ENCODE measurements at regions not wholly inside any gene's neighbourhood (a gene's known extent, or its start where the extent isn't known, plus 50 kb on each side); places are given as distances from the start of the nearest gene placed in this dataset.

DNA sequence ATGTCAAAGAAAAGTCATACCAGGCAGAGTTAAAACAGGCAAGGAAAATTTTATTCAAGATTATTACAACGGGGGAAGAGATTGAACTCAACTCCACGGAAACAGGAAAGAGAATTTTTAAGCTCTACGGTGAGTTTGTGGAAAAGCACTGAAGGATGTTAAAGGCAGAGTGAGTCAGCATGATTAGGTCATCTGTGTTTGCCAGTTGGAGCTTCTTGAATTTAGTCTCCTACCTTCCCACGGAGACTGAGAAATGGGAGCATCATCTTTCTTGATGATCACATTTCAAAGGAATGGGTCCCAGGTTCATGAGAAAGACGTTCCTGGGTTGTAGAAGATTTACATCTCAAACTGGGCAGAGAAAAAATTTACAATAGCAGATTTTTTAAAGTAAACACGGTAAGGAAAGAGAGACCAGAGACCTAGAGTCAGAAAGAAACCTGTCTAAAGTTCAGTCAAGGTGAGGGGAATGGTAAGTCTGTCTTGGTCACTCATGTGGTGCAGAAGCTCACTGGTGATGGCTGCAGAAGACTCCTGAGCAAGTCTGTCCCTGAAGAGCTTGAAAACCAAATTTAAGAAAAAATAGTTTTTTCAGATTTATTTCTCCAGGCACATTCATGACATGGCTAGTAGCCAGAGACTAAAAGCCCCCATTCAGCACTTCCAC lies 516.9 kb upstream of the LRRN3 start:
- H3K36me3 Mint-ChIP-seq (ENCODE audit: insufficient read depth, unreplicated experiment) = no peaks in the 10 kb centered on the region
- peaks cover 21% of the 10 kb centered on the region for H3K4me1 Mint-ChIP-seq (ENCODE audit: low read depth, unreplicated experiment)
- H3K9me3 Mint-ChIP-seq (ENCODE audit: low read depth, unreplicated experiment) = no peaks in the 10 kb centered on the region
- DNase-seq = no peak
- intact Hi-C loops (cut with micrococcal nuclease; ENCODE audit: unreplicated experiment) = no loop called here
- H3K4me3 Mint-ChIP-seq (ENCODE audit: low read depth, unreplicated experiment) = no peak overlapping the region
- CTCF ChIA-PET = interaction anchor here (0.6 kb wide), 1 partner anchor 10 kb away, joined by 3 read pairs; no protein-coding TSS in a partner anchor
- H3K27me3 Mint-ChIP-seq (ENCODE audit: unreplicated experiment) = no peaks in the 10 kb centered on the region
- TF ChIP-seq, protein P1, sequence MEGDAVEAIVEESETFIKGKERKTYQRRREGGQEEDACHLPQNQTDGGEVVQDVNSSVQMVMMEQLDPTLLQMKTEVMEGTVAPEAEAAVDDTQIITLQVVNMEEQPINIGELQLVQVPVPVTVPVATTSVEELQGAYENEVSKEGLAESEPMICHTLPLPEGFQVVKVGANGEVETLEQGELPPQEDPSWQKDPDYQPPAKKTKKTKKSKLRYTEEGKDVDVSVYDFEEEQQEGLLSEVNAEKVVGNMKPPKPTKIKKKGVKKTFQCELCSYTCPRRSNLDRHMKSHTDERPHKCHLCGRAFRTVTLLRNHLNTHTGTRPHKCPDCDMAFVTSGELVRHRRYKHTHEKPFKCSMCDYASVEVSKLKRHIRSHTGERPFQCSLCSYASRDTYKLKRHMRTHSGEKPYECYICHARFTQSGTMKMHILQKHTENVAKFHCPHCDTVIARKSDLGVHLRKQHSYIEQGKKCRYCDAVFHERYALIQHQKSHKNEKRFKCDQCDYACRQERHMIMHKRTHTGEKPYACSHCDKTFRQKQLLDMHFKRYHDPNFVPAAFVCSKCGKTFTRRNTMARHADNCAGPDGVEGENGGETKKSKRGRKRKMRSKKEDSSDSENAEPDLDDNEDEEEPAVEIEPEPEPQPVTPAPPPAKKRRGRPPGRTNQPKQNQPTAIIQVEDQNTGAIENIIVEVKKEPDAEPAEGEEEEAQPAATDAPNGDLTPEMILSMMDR (IDR thresholded peaks at IDR 0.05; ENCODE audit: unreplicated experiment) = no peak
- H3K27ac Mint-ChIP-seq (ENCODE audit: unreplicated experiment) = peak overlapping the region; percentile 71
- BruUV-seq (replicated peaks) = no TSS peak

DNA sequence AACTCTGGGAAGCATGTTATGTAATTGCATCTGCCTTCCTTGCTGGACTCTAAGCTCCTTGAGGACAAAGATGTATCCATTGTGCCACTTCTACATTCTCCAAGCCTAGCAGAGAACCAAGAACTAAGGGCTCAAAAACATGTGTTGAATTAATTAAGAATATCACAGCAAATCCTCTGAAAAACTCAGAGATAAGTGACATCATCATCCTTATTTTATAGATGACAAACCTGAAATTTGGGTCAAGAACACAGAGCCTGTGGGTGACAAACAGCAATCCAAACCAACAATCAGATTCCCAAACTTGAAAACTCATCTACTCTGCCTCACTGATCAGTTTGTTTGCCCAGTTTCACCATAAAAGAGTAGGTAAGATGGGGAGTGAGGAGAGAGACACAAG lies 503.6 kb upstream of the LRRN3 start:
- H3K4me1 Mint-ChIP-seq (ENCODE audit: low read depth, unreplicated experiment) = no peaks in the 10 kb centered on the region

DNA sequence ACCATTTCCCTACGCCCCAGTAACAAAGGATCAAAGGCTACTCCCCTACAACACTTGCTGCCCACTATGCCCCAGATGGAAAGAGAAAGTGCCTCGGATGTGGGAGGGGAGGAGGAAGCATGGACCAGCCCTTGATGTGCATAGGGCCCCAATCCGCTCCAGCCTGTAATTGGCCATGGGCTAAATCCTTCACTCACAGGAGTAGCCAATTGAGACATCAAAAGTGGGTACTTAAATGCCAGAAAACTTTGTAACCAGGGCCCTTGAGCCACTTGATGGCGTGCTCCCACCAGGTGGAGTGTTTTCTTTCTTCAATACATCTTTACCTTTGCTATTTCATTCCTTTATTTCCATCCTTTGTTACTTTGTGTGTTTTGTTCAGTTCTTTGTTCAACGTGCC lies 500.5 kb upstream of the LRRN3 start:
- Mint-ChIP-seq H3K9me3 (ENCODE audit: low read depth, unreplicated experiment) (no peaks in the 10 kb centered on the region), H3K27ac (ENCODE audit: unreplicated experiment) (no peak overlapping the region), H3K36me3 (ENCODE audit: insufficient read depth, unreplicated experiment) (no peaks in the 10 kb centered on the region), H3K4me3 (ENCODE audit: low read depth, unreplicated experiment) (no peak overlapping the region), H3K4me1 (ENCODE audit: low read depth, unreplicated experiment) (no peaks in the 10 kb centered on the region), H3K27me3 (ENCODE audit: unreplicated experiment) (no peaks in the 10 kb centered on the region)
- intact Hi-C loops (cut with micrococcal nuclease; ENCODE audit: unreplicated experiment) = loop anchor here (10.0 kb wide), 1 partner anchor 1144 kb away; no protein-coding TSS in a partner anchor
- CTCF ChIA-PET = no interaction called here
- TF ChIP-seq, protein P1 (IDR thresholded peaks at IDR 0.05; ENCODE audit: unreplicated experiment) = no peak
- no TSS peak for BruUV-seq (replicated peaks)
- no peak for DNase-seq

More for the DNA sequence above, 503.6 kb upstream of the LRRN3 start:
- intact Hi-C loops (cut with micrococcal nuclease; ENCODE audit: unreplicated experiment) = no loop called here
- Mint-ChIP-seq H3K4me3 (ENCODE audit: low read depth, unreplicated experiment) (no peak overlapping the region), H3K27me3 (ENCODE audit: unreplicated experiment) (no peaks in the 10 kb centered on the region), H3K9me3 (ENCODE audit: low read depth, unreplicated experiment) (no peaks in the 10 kb centered on the region), H3K36me3 (ENCODE audit: insufficient read depth, unreplicated experiment) (no peaks in the 10 kb centered on the region), H3K27ac (ENCODE audit: unreplicated experiment) (no peak overlapping the region)
- TF ChIP-seq, protein P1 (IDR thresholded peaks at IDR 0.05; ENCODE audit: unreplicated experiment) = no peak
- DNase-seq = no peak
- no TSS peak for BruUV-seq (replicated peaks)
- CTCF ChIA-PET = no interaction called here

DNA sequence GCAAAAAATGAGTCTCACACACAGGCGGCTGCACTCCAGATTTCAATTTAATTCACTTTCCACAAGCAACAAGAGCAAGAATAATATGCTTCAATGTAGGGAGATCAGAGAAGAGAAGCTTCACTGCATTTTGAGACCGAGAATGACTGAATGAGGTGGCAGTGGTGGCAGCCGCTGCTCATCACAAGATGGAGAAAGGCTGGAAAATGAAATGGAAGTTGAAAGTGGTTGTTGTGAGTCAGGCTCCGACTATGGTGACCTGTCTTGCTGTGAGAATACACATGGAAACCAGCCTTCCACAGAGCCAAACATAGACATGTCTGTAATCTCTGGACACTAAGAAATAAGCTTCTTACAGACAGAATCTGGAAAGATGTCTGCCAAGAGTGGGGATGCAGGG lies 499.6 kb upstream of the LRRN3 start:
- TF ChIP-seq, protein P1 (IDR thresholded peaks at IDR 0.05; ENCODE audit: unreplicated experiment) = no peak
- Mint-ChIP-seq H3K27me3 (ENCODE audit: unreplicated experiment) (no peaks in the 10 kb centered on the region), H3K36me3 (ENCODE audit: insufficient read depth, unreplicated experiment) (no peaks in the 10 kb centered on the region), H3K9me3 (ENCODE audit: low read depth, unreplicated experiment) (no peaks in the 10 kb centered on the region), H3K27ac (ENCODE audit: unreplicated experiment) (no peak overlapping the region), H3K4me1 (ENCODE audit: low read depth, unreplicated experiment) (no peaks in the 10 kb centered on the region), H3K4me3 (ENCODE audit: low read depth, unreplicated experiment) (no peak overlapping the region)
- CTCF ChIA-PET = no interaction called here
- intact Hi-C loops (cut with micrococcal nuclease; ENCODE audit: unreplicated experiment) = loop anchor here (10.0 kb wide), 1 partner anchor 1143 kb away; no protein-coding TSS in a partner anchor
- BruUV-seq (replicated peaks) = no TSS peak
- DNase-seq = no peak
